Breast epithelium (tissue), 4 donors: ENCODE measurements at regions not wholly inside any gene's neighbourhood (a gene's known extent, or its start where the extent isn't known, plus 50 kb on each side); places are given as distances from the start of the nearest gene placed in this dataset.

Source experiments
- DNase-seq, 2 donors: peaks; one replicate each; pipeline ENCODE4 v3.0.0-alpha.2; 2019; ENCODE audit warnings: low spot score in 2 of 2
- H3K27ac ChIP-seq, 2 donors: fragments of 200-600 bp; sonication (generic) in 1 of 2; one replicate each; pipeline ENCODE4 v1.5.1; 2016 to 2019; ENCODE audit warnings: mild to moderate bottlenecking in 1 of 2
- H3K27me3 ChIP-seq, 2 donors: fragments of 200-600 bp; sonication (generic) in 1 of 2; one replicate each; pipeline versions ENCODE4 v1.5.1 to v1.6.0; 2017 to 2019; ENCODE audit warnings: control low read depth in 1 of 2, mild to moderate bottlenecking in 1 of 2
- H3K36me3 ChIP-seq: fragments of 200-600 bp; one replicate; pipeline ENCODE4 v1.5.1; 2019
- H3K4me1 ChIP-seq, 2 donors: fragments of 200-600 bp; sonication (generic); one replicate each; pipeline ENCODE4 v1.5.1; 2016 to 2019; ENCODE audit warnings: control low read depth in 1 of 2
- H3K4me3 ChIP-seq, 3 donors: fragments of 200-600 bp; sonication (generic); 1 replicate in 2 of 3; 2 replicates in 1 of 3; pipeline ENCODE4 v1.5.1; 2016 to 2019; ENCODE audit warnings: mild to moderate bottlenecking in 3 of 3, moderate library complexity in 2 of 3
- H3K9me3 ChIP-seq, 2 donors: fragments of 200-600 bp; sonication (generic) in 1 of 2; one replicate each; pipeline ENCODE4 v1.5.1; 2016 to 2019; ENCODE audit warnings: control low read depth in 1 of 2
- POLR2A ChIP-seq: fragments of 450-650 bp; IDR thresholded peaks from one replicate; pipeline ENCODE4 v1.6.1; 2016; ENCODE audit warnings: antibody characterized with exemption, mild to moderate bottlenecking, moderate library complexity
- POLR2AphosphoS5 ChIP-seq, 3 donors: sonication (generic); formaldehyde crosslinking; IDR thresholded peaks; one replicate each; pipeline ENCODE4 v1.6.1; 2017; ENCODE audit warnings: antibody characterized with exemption in 3 of 3
- intact Hi-C: fragments of 100-400 bp; cut with DNase I; formaldehyde crosslinking; loops from one replicate; pipeline ENCODE4 v1.15.1; 2023; ENCODE audit warnings: low total_unique reads
- TF ChIP-seq, protein P1 (sequence below), 3 donors: fragments of 450-650 bp; IDR thresholded peaks; one replicate each; pipeline ENCODE4 v1.5.1; 2016 to 2017; ENCODE audit warnings: antibody characterized with exemption in 3 of 3, mild to moderate bottlenecking in 3 of 3, moderate library complexity in 3 of 3

DNA sequence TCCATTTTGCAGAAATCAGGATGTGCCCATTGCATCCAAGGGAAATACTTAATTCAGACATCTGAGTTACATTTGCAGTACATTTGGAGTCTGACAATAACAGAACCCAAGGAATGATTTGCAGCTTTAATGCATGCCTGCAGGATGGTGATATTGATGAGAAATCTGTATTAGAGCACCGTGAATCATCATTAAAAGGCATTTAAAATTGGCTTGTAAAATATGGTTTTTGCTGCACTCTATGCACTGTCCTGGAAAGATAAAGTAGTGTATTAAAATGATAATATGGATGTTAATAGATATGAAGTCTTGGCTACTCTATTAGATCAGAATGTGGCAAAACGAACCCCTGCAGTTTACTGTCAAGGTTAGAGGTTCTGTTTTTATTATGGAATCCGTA is 556.9 kb downstream of the MAT2B start:
- H3K36me3 ChIP-seq = no peaks in the 10 kb centered on the region
- H3K4me3 ChIP-seq = no peak overlapping the region
- H3K9me3 ChIP-seq = peaks cover 0 to 6% of the 10 kb centered on the region in 2 donors
- no peaks in the 10 kb centered on the region for H3K4me1 ChIP-seq
- no peak for DNase-seq
- no peaks in the 10 kb centered on the region for H3K27me3 ChIP-seq
- H3K27ac ChIP-seq = no peak overlapping the region
- no peak for TF ChIP-seq POLR2AphosphoS5 (IDR thresholded peaks at IDR 0.05)
- no peak for TF ChIP-seq POLR2A
- TF ChIP-seq, protein P1, sequence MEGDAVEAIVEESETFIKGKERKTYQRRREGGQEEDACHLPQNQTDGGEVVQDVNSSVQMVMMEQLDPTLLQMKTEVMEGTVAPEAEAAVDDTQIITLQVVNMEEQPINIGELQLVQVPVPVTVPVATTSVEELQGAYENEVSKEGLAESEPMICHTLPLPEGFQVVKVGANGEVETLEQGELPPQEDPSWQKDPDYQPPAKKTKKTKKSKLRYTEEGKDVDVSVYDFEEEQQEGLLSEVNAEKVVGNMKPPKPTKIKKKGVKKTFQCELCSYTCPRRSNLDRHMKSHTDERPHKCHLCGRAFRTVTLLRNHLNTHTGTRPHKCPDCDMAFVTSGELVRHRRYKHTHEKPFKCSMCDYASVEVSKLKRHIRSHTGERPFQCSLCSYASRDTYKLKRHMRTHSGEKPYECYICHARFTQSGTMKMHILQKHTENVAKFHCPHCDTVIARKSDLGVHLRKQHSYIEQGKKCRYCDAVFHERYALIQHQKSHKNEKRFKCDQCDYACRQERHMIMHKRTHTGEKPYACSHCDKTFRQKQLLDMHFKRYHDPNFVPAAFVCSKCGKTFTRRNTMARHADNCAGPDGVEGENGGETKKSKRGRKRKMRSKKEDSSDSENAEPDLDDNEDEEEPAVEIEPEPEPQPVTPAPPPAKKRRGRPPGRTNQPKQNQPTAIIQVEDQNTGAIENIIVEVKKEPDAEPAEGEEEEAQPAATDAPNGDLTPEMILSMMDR (IDR thresholded peaks at IDR 0.05) = no peak
- intact Hi-C loops = no loop called here

DNA sequence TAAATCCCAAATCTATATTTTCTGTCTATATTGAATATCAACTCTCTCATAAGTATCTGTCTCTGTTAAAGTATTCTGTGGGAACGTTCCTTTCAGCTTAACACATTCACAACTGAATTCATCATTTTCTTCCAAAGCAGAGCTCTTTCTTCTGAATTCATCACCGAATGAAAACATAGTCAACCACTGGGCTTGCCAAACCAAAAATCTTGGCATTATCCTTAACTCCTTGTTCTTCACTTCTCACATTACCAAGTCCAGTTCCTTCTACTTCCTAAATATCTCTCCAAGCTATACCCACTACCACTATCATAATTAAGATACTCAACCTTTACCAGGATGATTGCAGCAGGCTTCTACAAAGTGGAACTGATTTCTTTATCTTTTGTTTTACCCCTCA is 559.8 kb downstream of the MAT2B start:
- Histone ChIP-seq H3K4me1 (no peaks in the 10 kb centered on the region), H3K36me3 (no peaks in the 10 kb centered on the region), H3K27ac (no peak overlapping the region), H3K4me3 (no peak overlapping the region), H3K9me3 (peaks cover 0 to 6% of the 10 kb centered on the region in 2 donors), H3K27me3 (no peaks in the 10 kb centered on the region)
- DNase-seq = no peak
- intact Hi-C loops = no loop called here
- TF ChIP-seq POLR2AphosphoS5 (IDR thresholded peaks at IDR 0.05) = no peak
- no peak for TF ChIP-seq POLR2A
- TF ChIP-seq, protein P1 (IDR thresholded peaks at IDR 0.05) = no peak

DNA sequence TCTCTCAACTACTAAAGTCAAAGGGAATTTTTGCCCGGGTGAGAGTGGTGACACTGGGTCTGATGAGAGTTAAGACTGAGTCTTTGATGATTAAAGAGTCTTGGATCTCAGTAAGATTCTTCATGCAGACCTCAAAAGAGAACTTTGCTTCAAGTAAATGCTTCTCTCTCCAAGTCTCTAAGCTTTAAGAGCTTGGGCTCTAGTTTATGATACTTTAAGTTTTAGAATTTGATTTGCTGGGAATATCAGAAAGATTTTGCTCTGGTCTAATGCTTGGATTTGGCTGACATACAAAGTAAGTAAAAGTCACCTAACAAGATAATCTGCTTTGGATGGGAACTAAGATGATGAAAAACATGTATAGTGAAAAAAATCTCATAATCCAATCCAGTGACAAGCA is 566.3 kb downstream of the MAT2B start:
- no peaks in the 10 kb centered on the region for H3K9me3 ChIP-seq
- intact Hi-C loops = no loop called here
- no peaks in the 10 kb centered on the region for H3K27me3 ChIP-seq
- H3K36me3 ChIP-seq = no peaks in the 10 kb centered on the region
- no peaks in the 10 kb centered on the region for H3K4me1 ChIP-seq
- H3K4me3 ChIP-seq = no peak overlapping the region
- no peak for DNase-seq
- no peak overlapping the region for H3K27ac ChIP-seq
- TF ChIP-seq POLR2A (no peak), POLR2AphosphoS5 (IDR thresholded peaks at IDR 0.05) (no peak)
- TF ChIP-seq, protein P1 (IDR thresholded peaks at IDR 0.05) = no peak

DNA sequence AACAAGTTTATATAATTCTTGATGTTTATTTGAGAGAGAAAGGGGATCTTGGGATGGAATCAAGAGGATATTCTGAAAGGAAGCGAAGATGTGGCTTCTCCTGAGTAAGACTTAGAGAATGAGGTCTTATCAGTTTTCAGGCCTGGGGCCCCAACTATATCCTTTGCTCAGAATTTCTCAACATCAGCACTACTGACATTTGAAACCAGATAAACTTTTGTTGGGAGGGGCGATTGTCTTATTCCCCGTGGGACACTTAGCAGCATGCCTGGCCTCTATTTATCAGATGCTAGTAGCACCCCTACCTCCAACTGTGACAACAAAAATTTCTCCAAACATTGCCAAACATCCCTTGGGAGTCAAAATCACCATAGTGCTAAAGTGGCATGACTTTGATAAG is 567.7 kb downstream of the MAT2B start:
- no peaks in the 10 kb centered on the region for H3K36me3 ChIP-seq
- H3K4me1 ChIP-seq = no peaks in the 10 kb centered on the region
- no peak overlapping the region for H3K4me3 ChIP-seq
- H3K27ac ChIP-seq = no peak overlapping the region
- TF ChIP-seq POLR2A = no peak
- TF ChIP-seq, protein P1 (IDR thresholded peaks at IDR 0.05) = no peak
- TF ChIP-seq POLR2AphosphoS5 (IDR thresholded peaks at IDR 0.05) = no peak
- intact Hi-C loops = no loop called here
- no peak for DNase-seq
- no peaks in the 10 kb centered on the region for H3K27me3 ChIP-seq
- no peaks in the 10 kb centered on the region for H3K9me3 ChIP-seq

DNA sequence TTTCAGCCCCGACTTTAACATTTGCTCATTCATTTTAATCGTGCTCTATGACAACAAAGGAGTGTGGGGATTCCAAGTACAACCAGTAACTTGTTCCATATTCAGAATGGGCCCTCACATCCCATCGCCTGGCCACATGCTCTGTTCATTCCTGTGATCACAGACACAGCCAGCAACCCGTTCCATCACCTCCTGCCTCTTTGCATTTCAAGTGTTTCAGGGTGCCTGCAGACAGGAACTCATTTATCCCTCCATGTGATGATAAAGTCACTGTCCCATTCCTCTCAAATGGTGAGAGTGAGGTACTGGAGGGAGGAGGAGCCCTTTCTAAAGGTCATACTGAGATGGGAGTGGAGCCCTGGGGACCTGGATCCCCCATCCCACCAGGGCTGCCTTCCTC is 571.1 kb downstream of the MAT2B start:
- no peaks in the 10 kb centered on the region for H3K4me1 ChIP-seq
- H3K27me3 ChIP-seq = no peaks in the 10 kb centered on the region
- intact Hi-C loops = no loop called here
- no peak overlapping the region for H3K4me3 ChIP-seq
- no peak for DNase-seq
- H3K9me3 ChIP-seq = no peaks in the 10 kb centered on the region
- H3K27ac ChIP-seq = no peak overlapping the region
- H3K36me3 ChIP-seq = no peaks in the 10 kb centered on the region
- TF ChIP-seq POLR2A = no peak
- TF ChIP-seq, protein P1 (IDR thresholded peaks at IDR 0.05) = no peak
- no peak for TF ChIP-seq POLR2AphosphoS5 (IDR thresholded peaks at IDR 0.05)
